ENCODE measurements at regions not wholly inside any gene's neighbourhood (a gene's known extent, or its start where the extent isn't known, plus 50 kb on each side); places are given as distances from the start of the nearest gene placed in this dataset.
"Not testable (repeated sequence)": the region's sequence is repeated elsewhere in the genome, so short reads cannot be mapped to it uniquely, and the experiment has no call there.

DNA sequence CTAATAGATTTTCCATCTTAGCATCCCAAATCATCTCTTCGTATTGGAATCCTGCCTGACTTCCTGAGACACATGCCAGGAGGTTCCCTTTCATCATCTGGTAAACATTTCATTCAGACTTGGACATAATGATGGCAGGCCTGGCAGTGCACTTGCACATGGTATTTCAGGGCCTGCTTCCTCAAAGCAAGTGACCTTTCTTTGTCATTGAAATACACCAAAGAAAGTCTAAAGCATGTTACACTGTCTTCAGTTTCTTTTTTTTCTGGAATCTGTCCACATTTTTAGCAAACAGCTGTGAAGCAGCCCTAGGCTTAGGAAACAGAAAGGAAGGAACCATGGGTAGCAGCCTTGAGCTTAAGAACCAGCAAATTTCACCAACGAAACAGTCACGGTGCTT is 205.9 kb upstream of the VCX start:
- DNase-seq: no peak

DNA sequence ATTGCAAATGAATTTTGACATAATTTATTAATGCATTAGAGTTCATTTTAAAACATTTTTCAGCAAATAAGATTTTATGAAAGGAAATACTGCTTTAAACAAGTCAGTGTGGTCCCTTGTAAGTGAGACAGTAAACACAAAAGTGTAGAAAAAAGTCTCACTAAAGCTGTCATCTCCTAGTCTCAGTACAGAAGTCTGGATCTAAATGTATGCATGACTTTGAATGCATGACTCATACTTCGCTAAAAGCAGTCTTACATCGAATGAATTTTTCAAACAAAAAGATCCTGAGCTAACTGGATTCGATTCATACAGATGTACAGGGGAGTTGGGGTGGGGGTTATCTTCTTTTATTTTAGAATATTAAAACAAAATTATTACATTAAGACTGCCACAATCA is 207.4 kb upstream of the VCX start:
- no peak for DNase-seq

GRCh38 chrX:7620560-7620959 is 222.4 kb upstream of the VCX start:
- no peak for DNase-seq

GRCh38 chrX:7617994-7618393 is 225.0 kb upstream of the VCX start:
- DNase-seq: no peak

DNA sequence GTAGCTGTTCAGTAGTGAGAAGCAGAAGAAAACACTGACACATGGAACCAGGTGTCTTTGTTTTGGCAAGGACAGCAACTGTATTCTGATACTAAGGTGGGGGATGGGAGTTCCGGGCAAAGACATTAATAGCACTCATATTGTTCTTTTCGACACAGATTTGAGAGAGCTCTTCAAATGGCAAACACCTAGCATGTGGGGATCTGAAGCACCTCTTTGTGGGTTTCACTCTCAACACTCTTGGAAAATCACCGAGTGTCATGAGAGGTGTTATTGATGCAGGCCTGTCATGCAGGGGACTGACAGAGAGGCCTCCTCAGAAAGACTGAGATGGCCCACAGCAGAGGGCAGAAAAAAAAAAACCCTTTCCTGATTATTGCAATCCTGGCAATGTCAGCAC is 228.4 kb upstream of the VCX start:
- no peak for DNase-seq

- DNase-seq: not testable (repeated sequence)
Measured at GRCh38 chrX:7608625-7609024, 234.3 kb upstream of the VCX start.

GRCh38 chrX:7606039-7606652 is 236.8 kb upstream of the VCX start:
- DNase-seq: no peak

DNA sequence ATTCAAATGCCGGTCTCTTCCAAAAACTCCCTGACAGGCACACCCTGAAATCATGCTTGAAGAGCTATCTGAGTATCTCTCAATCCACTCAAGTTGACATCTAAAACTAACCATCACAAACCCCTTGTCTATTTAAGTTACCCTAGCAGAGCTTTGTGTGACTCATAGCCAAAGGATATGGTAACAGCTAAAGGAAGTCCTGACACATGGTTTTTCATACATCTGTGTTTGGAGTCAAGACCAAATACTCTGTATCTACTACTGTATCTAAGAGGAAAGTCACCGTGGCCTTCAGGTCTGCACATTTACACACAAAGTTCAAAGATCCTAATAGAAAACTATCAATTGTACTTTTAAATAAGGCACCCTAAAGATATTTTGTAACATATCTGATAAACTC is 239.6 kb upstream of the VCX start:
- no peak for DNase-seq

DNA sequence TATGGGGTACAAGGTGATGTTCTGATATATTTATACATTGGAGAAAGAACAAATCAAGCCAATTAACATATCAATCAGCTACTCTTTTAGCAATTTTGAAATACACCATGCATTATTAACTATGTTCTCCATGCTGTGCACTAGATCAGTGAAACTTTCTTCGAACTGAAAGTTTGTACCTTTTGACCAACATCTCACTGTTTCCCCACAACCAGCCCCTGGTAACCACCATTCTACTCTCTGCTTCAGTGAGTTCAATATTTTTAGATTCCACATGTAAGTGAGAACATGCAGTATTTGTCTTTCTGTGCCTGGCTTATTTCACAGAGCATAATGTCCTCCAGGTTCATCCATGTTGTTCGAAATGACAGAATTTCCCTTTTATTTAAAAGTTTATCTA is 246.1 kb upstream of the VCX start:
- DNase-seq: no peak

DNA sequence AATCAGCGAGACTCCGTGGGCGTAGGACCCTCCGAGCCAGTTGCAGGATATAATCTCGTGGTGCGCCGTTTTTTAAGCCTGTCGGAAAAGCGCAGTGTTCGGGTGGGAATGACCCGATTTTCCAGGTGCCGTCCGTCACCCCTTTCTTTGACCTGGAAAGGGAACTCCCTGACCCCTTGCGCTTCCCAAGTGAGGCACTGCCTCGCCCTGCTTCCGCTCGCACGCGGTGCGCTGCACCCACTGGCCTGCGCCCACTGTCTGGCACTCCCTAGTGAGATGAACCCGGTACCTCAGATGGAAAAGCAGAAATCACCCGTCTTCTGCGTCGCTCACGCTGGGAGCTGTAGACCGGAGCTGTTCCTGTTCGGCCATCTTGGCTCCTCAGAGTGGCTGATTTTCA is 249.6 kb upstream of the VCX start:
- DNase-seq: not testable (repeated sequence)

- DNase-seq: peak; percentile 4 to 17
Measured at GRCh38 chrX:7586126-7586525, 256.8 kb upstream of the VCX start.

- DNase-seq: no peak
Measured at GRCh38 chrX:7582191-7582590, 260.8 kb upstream of the VCX start.

DNA sequence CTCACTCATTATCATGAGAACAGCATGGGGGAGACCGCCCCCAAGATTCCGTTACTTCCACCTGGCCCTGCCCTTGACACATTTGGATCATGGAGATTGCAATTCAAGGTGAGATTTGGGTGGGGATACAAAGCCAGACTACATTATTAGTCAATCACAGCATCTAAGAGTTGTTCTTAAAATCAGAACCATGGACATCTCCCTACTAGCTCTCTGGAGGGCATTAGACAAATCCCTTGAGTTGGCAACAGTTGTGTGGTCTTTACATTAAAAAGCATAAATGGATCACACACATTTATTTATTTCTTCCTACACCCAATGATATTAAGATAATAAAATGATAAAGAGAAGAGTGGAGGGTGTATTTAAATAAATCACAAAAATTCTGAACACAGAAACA is 262.8 kb upstream of the VCX start:
- DNase-seq: no peak

GRCh38 chrX:7574325-7574724 is 268.6 kb upstream of the VCX start:
- no peak for DNase-seq

DNA sequence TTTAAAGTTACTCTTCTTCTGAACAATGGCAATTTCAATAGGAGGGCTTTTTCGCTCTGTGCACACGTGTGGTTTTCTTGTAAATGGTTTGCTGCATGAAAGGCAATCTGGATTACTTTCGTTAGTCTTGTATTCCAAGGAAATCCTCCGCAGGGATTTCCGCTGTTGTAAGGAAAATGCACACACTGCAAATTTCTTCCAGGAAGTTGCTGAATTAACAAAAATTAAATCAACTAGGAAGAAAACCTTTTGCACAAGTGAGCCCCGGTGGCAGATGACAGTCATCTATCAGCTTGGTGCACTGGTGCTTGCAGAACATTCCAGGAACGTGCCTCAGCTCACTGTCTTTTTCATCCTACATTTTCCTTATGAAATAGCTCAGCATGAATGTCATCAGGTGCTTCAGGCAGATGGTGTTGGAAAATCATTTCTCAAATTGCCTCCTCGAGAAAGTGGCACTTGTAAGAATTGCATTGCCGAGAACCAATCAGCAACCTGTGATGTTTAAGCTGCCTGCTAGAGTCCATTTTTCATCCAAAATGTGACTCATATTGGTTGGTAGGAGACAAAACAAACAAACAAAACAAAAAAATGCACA is 272.4 kb upstream of the VCX start:
- DNase-seq: no peak

DNA sequence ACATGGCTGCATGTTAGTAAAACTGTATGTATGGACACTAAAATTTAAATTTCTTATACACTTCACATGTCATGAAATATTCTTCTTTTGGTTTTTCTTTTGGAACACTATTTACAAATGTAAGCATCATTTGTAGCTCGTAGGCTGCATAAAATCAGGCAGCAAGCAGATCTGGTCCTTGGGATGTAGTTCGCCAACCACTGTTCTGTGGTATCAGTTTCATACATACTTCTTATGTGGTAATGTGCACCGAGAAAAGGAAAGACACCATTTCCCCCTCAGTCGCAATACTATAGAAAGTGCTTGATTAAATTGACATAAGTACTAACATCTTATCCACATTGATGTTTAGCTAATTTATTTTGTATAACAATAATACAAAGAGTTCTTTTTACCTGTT is 274.4 kb upstream of the VCX start:
- DNase-seq: no peak

GRCh38 chrX:7568130-7568529 is 274.8 kb upstream of the VCX start:
- DNase-seq: no peak

GRCh38 chrX:7552760-7553159 is 290.2 kb upstream of the VCX start:
- DNase-seq: no peak

DNA sequence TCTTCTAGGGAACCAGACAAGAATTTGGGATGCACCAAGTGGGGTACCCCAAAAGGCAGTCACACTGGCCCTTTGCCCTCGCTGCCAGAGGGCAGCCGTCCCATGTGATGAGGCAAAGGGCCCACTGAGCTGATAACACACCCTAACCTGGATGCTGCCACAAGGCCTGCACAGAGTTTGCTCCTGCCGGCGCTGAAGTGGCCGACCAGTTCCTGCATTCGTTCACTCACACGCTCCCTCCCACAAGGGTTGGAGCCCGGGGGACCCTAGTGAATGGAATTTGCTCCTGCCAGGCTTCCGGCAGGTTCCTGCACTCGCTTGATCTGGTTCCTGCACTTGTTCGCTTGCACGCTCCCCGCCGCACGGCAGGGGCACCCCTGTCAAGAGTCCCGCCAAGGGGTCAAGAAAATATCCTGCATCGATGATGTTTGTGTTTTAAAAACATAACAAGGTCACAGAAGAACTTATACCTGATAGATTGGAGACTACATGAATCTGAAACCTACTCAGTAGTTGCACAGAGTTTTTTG is 296.4 kb upstream of the VCX start:
- DNase-seq: no peak

DNA sequence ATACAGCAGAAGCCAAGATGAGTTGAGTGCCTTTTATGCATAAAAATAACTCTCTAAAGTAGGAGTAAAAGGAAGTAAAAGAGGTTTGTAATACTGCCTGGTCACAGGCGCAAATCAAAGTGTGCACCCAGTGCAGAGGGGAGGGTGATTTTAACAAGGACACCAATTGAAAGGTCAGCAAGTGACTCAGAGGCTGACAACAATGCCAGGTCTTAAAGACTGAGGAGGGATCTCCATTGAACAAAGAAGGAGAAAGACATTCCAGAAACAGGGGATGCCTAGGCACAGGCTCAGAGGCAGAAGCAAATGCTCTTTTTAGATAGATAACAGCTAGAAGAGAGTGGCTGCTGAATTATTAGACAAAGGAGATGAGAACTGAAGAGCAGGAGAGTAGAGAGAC is 297.4 kb upstream of the VCX start:
- no peak for DNase-seq

DNA sequence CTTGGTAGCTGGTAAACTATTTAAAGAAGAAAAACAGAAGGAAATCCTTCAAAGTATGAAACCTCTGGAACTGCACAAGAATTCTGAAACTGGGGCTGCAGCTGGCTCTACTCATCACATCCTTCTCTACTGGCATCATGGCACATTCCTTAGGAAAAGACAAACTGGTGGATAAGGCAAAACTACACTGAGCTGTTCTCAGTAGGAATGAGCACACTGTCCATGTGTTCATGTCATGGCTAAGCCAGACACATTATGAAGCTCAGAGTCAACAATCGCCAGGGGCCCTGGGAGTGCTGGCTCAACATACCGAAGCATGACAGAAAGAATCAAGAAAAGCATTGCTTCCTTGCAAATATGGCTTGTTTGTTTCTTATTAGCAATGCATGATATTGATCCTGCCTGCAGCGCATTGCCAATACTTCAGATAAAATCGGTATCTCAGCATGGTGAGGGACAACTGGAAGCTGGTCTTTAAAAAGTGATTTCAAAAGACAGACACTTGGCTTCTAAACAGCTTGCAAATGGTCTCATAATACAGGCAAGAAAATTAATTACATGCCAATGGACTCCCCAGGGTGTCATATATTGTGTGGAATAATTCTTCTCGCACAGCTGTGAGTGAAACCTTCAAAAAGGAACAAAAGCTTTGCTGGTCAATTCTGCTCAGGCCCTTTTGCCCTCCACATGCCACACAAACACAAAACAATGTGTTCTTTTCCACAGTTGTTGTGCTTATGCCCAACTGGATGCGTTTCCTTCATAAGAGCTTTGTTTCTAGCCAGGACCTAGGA is 300.2 kb upstream of the VCX start:
- no peak for DNase-seq

DNA sequence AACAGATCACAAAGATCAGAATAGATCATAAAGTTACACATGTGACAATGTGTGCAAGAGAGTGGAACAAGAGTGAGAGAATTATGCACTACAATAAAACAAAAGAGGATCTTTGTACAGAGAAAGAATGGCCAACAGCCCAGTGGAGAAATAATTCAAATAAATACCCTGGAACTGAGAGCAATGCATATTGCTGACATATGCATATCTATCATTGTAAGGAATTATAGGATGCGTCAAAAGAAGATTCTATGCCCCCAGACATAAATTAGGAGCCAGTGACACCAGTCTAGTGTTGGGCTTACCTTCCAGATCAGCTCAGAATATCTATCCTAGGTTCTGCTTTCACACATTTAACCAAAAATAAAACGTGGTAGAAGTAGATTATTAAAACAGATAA is 320.1 kb upstream of the VCX start:
- no peak for DNase-seq

- DNase-seq: no peak
Measured at GRCh38 chrX:7515681-7516413, 327.1 kb upstream of the VCX start.

Measured in inflammatory macrophage (primary cell).